HG03025 (cell line): ENCODE measurements at regions not wholly inside any gene's neighbourhood (a gene's known extent, or its start where the extent isn't known, plus 50 kb on each side); places are given as distances from the start of the nearest gene placed in this dataset.
"Not testable (repeated sequence)": the region's sequence is repeated elsewhere in the genome, so short reads cannot be mapped to it uniquely, and the experiment has no call there.

Experiments
- ATAC-seq: cut with Tn5 transposase; IDR thresholded peaks from one replicate; pipeline ENCODE4 v1.9.1; 2021; ENCODE audit warnings: mild to moderate bottlenecking, moderate library complexity; ENCODE audit not compliant: unreplicated experiment, low FRiP score

- no peak for ATAC-seq
These were observed 106.4 kb downstream of the MINAR1 start for GRCh38 chr15:79538527-79538926.

- ATAC-seq = no peak
These were observed 107.3 kb downstream of the MINAR1 start for GRCh38 chr15:79539401-79539800.

GRCh38 chr15:79540551-79540950 is 108.4 kb downstream of the MINAR1 start:
- no peak for ATAC-seq

- no peak for ATAC-seq
These were observed 109.1 kb downstream of the MINAR1 start for GRCh38 chr15:79541196-79541595.

- no peak for ATAC-seq
These were observed 111.0 kb downstream of the MINAR1 start for GRCh38 chr15:79543097-79543496.

- ATAC-seq = no peak
These were observed 117.1 kb downstream of the MINAR1 start for GRCh38 chr15:79549196-79549595.

GRCh38 chr15:79560384-79560783 is 128.2 kb downstream of the MINAR1 start:
- no peak for ATAC-seq

- no peak for ATAC-seq
These were observed 129.8 kb downstream of the MINAR1 start for GRCh38 chr15:79561982-79562381.

- no peak for ATAC-seq
These were observed 130.3 kb downstream of the MINAR1 start for GRCh38 chr15:79562403-79562815.

GRCh38 chr15:79562899-79563298 is 130.8 kb downstream of the MINAR1 start:
- ATAC-seq = no peak

- ATAC-seq = no peak
These were observed 137.9 kb downstream of the MINAR1 start for GRCh38 chr15:79570004-79570403.

GRCh38 chr15:79572691-79573404 is 140.7 kb downstream of the MINAR1 start:
- no peak for ATAC-seq

- ATAC-seq = not testable (repeated sequence)
These were observed 142.5 kb downstream of the MINAR1 start for GRCh38 chr15:79574431-79575273.

GRCh38 chr15:79582650-79583049 is 150.5 kb downstream of the MINAR1 start:
- no peak for ATAC-seq

- no peak for ATAC-seq
These were observed 160.0 kb downstream of the MINAR1 start for GRCh38 chr15:79592126-79592525.

GRCh38 chr15:79593119-79593869 is 161.2 kb downstream of the MINAR1 start:
- no peak for ATAC-seq

GRCh38 chr15:79595306-79595705 is 163.2 kb downstream of the MINAR1 start:
- no peak for ATAC-seq

- ATAC-seq = peak; percentile 84
These were observed 164.0 kb downstream of the MINAR1 start for GRCh38 chr15:79595995-79596622.

GRCh38 chr15:79598639-79599038 is 166.5 kb downstream of the MINAR1 start:
- ATAC-seq = no peak

- ATAC-seq = no peak
These were observed 169.4 kb downstream of the MINAR1 start for GRCh38 chr15:79601405-79602086.
